NB4 (cell line): ENCODE measurements at regions not wholly inside any gene's neighbourhood (a gene's known extent, or its start where the extent isn't known, plus 50 kb on each side); places are given as distances from the start of the nearest gene placed in this dataset.

Experiments
- MAX ChIP-seq: IDR thresholded peaks from 2 replicates; pipeline ENCODE4 v1.6.1; 2011; ENCODE audit warnings: low read depth, low read length
- POLR2A ChIP-seq: IDR thresholded peaks from 2 replicates; pipeline ENCODE4 v1.6.1; 2011; ENCODE audit warnings: mild to moderate bottlenecking; ENCODE audit not compliant: insufficient read length; ENCODE audit errors: extremely low read depth
- TF ChIP-seq, protein P1 (sequence below): IDR thresholded peaks from one replicate; pipeline ENCODE4 v1.5.1; 2012; ENCODE audit warnings: low read depth, low read length

GRCh38 chr11:22084056-22084455 lies 108.8 kb upstream of the ANO5 start:
- TF ChIP-seq, protein P1, sequence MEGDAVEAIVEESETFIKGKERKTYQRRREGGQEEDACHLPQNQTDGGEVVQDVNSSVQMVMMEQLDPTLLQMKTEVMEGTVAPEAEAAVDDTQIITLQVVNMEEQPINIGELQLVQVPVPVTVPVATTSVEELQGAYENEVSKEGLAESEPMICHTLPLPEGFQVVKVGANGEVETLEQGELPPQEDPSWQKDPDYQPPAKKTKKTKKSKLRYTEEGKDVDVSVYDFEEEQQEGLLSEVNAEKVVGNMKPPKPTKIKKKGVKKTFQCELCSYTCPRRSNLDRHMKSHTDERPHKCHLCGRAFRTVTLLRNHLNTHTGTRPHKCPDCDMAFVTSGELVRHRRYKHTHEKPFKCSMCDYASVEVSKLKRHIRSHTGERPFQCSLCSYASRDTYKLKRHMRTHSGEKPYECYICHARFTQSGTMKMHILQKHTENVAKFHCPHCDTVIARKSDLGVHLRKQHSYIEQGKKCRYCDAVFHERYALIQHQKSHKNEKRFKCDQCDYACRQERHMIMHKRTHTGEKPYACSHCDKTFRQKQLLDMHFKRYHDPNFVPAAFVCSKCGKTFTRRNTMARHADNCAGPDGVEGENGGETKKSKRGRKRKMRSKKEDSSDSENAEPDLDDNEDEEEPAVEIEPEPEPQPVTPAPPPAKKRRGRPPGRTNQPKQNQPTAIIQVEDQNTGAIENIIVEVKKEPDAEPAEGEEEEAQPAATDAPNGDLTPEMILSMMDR, result no peak
- TF ChIP-seq POLR2A (no peak), MAX (no peak)
